Kidney (tissue), 13 donors: ENCODE measurements at regions not wholly inside any gene's neighbourhood (a gene's known extent, or its start where the extent isn't known, plus 50 kb on each side); places are given as distances from the start of the nearest gene placed in this dataset.

Experiments
- DNase-seq, 5 donors: peaks; one replicate each; pipeline ENCODE4 v3.0.0-alpha.2; 2013 to 2020
- FAIRE-seq: peaks from 2 replicates; lab custom pipeline; 2012; peaks lifted over from hg19 to GRCh38; lab: Jason Lieb, UNC
- H3K27ac ChIP-seq, 2 donors: one replicate each; pipeline ENCODE4 v1.7.0; 2013; ENCODE audit warnings: low read depth in 2 of 2, low read length in 2 of 2, inconsistent platforms in 1 of 2
- H3K27me3 ChIP-seq: one replicate; pipeline ENCODE4 v1.7.1; 2013; ENCODE audit warnings: low read length, inconsistent platforms; ENCODE audit not compliant: control insufficient read depth, insufficient read depth
- H3K36me3 ChIP-seq, 3 donors: one replicate each; pipeline versions ENCODE4 v1.7.0 to v1.7.1; 2013; ENCODE audit warnings: low read length in 3 of 3, control low read depth in 1 of 3, inconsistent platforms in 1 of 3; ENCODE audit not compliant: insufficient read depth in 3 of 3, control insufficient read depth in 2 of 3
- H3K4me1 ChIP-seq, 3 donors: one replicate each; pipeline versions ENCODE4 v1.7.0 to v1.7.1; 2013; ENCODE audit warnings: low read length in 3 of 3, inconsistent platforms in 1 of 3, low read depth in 1 of 3; ENCODE audit not compliant: control insufficient read depth in 2 of 3, insufficient read depth in 2 of 3
- H3K4me3 ChIP-seq, 3 donors: one replicate each; pipeline versions ENCODE4 v1.7.0 to v1.8.1; 2013; ENCODE audit warnings: low read length in 3 of 3, control low read depth in 1 of 3, inconsistent platforms in 1 of 3
- H3K9ac ChIP-seq, 3 donors: one replicate each; pipeline versions ENCODE4 v1.7.0 to v1.7.1; 2013; ENCODE audit warnings: low read length in 3 of 3, control low read depth in 1 of 3, inconsistent platforms in 1 of 3
- H3K9me3 ChIP-seq, 3 donors: one replicate each; pipeline versions ENCODE4 v1.7.0 to v1.7.1; 2013; ENCODE audit warnings: low read length in 3 of 3, control low read depth in 1 of 3, inconsistent platforms in 1 of 3; ENCODE audit not compliant: control insufficient read depth in 2 of 3, insufficient read depth in 1 of 3
- intact Hi-C: fragments of 100-400 bp; cut with DNase I; formaldehyde crosslinking; loops from one replicate; pipeline ENCODE4 v1.11.1; 2022
- TF ChIP-seq, protein P1 (sequence below): IDR thresholded peaks from 3 replicates; pipeline ENCODE4 v1.5.1; 2012; ENCODE audit warnings: mild to moderate bottlenecking, moderate library complexity, borderline replicate concordance; ENCODE audit not compliant: insufficient read depth; ENCODE audit errors: extremely low read depth
- donor health status: control.
- donor health status: control.
- donor health status: control.
- donor health status: control.
- donor health status: control.
- donor health status: DM: yes; HTN: yes; CAD: no.
- donor health status: Normal renal cell carcinoma (clear cell type).

GRCh38 chr2:5343785-5344335 lies 348.3 kb upstream of the SOX11 start:
- no peak overlapping the region for H3K27ac ChIP-seq
- TF ChIP-seq, protein P1, sequence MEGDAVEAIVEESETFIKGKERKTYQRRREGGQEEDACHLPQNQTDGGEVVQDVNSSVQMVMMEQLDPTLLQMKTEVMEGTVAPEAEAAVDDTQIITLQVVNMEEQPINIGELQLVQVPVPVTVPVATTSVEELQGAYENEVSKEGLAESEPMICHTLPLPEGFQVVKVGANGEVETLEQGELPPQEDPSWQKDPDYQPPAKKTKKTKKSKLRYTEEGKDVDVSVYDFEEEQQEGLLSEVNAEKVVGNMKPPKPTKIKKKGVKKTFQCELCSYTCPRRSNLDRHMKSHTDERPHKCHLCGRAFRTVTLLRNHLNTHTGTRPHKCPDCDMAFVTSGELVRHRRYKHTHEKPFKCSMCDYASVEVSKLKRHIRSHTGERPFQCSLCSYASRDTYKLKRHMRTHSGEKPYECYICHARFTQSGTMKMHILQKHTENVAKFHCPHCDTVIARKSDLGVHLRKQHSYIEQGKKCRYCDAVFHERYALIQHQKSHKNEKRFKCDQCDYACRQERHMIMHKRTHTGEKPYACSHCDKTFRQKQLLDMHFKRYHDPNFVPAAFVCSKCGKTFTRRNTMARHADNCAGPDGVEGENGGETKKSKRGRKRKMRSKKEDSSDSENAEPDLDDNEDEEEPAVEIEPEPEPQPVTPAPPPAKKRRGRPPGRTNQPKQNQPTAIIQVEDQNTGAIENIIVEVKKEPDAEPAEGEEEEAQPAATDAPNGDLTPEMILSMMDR = no peak
- DNase-seq (no peak), FAIRE-seq (no peak)
- intact Hi-C loops = no loop called here
- no peaks in the 10 kb centered on the region for H3K4me1 ChIP-seq
- H3K9ac ChIP-seq = no peak overlapping the region
- no peaks in the 10 kb centered on the region for H3K36me3 ChIP-seq
- no peak overlapping the region for H3K4me3 ChIP-seq
- no peaks in the 10 kb centered on the region for H3K9me3 ChIP-seq
- no peaks in the 10 kb centered on the region for H3K27me3 ChIP-seq

DNA sequence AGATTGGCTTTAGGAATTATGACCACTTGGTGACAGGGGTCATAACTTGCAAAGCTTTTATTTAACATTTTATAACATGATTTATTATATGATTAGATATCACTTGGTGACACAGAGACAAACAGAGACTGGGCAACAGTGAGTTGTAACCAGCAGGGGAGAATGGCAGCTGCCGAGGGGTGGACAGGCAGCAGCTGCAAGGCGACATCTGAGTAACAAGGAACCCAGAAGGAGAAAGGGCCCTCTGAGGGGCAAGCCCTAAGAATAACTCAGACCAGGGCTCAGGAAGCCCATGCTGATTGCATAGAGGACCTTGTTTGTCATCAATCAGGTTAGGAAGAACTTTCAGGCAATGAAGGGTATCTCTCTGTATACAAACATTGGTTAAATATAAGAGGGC lies 339.9 kb upstream of the SOX11 start:
- FAIRE-seq = no peak
- Histone ChIP-seq H3K4me1 (no peaks in the 10 kb centered on the region), H3K27me3 (no peaks in the 10 kb centered on the region), H3K9ac (no peak overlapping the region), H3K4me3 (no peak overlapping the region), H3K36me3 (no peaks in the 10 kb centered on the region), H3K27ac (no peak overlapping the region), H3K9me3 (no peaks in the 10 kb centered on the region)
- intact Hi-C loops = no loop called here
- no peak for DNase-seq
- TF ChIP-seq, protein P1 = no peak

DNA sequence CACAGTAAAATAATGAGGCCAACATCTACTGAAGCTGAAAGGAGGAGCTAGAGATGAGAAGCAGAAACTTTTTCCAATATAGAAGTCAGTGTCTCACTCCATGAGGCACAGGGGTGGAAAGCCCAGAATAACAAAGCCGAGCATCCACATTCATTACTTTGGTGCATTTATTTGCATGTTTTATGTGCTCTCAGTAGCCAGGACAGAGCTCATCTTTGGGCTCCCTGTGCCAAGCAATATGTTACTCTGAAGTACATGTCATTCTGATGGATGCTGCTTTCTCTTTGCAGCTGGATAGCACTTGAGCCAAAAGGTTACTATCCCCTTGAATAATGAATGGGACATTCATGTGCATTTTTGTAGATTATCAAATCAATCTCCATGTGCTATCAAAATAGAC lies 338.6 kb upstream of the SOX11 start:
- no peak for FAIRE-seq
- Histone ChIP-seq H3K36me3 (no peaks in the 10 kb centered on the region), H3K27ac (no peak overlapping the region), H3K4me3 (no peak overlapping the region), H3K9me3 (no peaks in the 10 kb centered on the region), H3K4me1 (no peaks in the 10 kb centered on the region), H3K27me3 (no peaks in the 10 kb centered on the region), H3K9ac (no peak overlapping the region)
- intact Hi-C loops = no loop called here
- DNase-seq = no peak
- TF ChIP-seq, protein P1 = no peak

- Histone ChIP-seq H3K9me3 (no peaks in the 10 kb centered on the region), H3K36me3 (no peaks in the 10 kb centered on the region), H3K4me1 (no peaks in the 10 kb centered on the region), H3K27me3 (no peaks in the 10 kb centered on the region), H3K9ac (no peak overlapping the region), H3K4me3 (no peak overlapping the region), H3K27ac (no peak overlapping the region)
- TF ChIP-seq, protein P1 = no peak
- FAIRE-seq (no peak), DNase-seq (no peak)
- intact Hi-C loops = no loop called here
Measured at GRCh38 chr2:5359397-5359796, 332.8 kb upstream of the SOX11 start.
